NCI-H1930 (cell line): ENCODE measurements at regions not wholly inside any gene's neighbourhood (a gene's known extent, or its start where the extent isn't known, plus 50 kb on each side); places are given as distances from the start of the nearest gene placed in this dataset.
"Not testable (repeated sequence)": the region's sequence is repeated elsewhere in the genome, so short reads cannot be mapped to it uniquely, and the experiment has no call there.

ENCODE experiments used
- DNase-seq, 2 experiments: peaks; one replicate each; lab custom pipeline; 2025; lab: John Stamatoyannopoulos, UW

DNA sequence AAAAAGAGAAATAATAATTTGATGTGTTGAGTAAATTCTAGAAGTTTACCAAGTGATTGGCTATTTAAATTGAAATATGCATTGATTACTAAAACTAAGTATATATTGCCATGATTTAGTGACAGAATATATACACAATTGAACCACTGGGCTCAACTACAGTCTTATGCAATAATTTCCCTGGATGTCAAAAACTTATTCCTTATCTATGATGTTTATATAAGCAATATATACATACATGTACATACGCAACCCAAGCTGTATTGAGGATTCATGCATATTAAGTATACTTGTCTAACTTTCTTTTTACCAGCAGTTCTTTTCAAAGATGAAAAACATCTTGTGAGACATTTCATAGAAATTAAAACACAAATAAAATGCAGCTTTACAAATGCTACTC, 165.8 kb downstream of the ZIC4 start:
- no peak for DNase-seq

DNA sequence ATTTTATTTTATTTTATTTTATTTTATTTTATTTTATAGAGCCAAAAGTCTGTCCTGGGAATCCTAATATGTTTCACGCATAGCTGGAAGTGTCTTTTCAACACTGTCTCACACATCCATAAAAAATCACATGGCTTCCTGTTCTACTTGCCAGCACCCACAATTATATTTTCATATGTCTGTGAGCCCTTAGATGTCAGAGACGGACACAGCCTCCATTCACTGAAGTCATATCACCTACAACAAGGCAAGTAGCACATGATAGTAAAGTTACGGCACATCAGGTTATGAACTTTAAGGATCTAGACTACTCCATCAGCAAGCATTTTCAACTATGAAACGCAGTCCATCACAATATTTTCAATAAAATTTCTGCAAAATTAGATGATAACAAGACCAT, 168.4 kb downstream of the ZIC4 start:
- no peak for DNase-seq

DNA sequence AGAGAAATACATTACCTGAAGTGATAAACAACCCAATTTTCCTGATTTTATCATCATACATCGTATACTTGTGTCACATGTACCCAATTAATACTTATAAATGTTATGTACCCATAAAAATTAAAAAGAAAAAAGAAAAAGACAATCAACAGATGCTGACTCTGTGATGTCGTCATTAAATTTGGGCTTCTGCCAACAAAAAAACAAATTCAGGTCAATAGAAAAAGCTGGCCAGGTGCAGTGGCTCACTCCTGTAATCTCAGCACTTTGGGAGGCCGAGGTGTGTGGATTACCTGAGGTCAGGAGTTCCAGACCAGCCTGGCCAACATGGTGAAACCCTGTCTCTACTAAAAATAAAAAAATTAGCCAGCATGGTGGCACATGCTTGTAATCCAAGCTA, 174.4 kb downstream of the ZIC4 start:
- DNase-seq: not testable (repeated sequence)

DNA sequence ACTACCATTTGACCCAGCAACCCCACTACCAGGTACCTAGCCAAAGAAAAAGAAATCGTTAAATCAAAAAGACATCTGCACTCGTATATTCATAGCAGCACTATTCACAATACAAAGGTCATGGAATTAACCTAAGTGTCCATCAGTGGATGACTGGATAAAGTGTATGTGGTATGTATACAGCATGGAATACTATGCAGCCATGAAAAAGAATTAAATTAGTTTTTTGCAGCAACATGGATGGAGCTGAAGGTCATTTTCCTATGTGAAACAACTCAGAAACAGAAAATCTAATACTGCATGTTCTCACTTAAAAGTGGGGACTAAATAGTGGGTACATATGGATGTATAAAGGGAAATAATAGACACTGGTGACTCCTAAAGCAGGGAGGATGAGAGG, 175.2 kb downstream of the ZIC4 start:
- DNase-seq: no peak

DNA sequence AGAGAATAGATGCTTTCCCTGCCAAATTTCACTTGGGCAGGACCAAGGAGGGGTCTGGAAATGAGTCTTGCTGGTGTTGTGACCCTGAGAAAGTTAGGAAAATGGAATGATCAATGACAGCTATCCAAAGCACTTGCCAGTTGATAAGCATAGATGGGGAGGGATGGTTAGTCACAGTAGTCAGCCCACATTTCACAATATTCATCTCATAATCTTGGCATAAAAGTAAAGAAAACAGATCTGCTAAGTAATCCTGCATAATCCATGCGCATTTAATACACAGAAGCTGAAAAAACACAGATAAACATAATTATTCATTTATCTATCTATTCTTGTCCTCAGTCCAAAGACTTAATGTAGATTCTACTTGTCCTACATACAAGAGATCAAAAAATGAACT, 184.1 kb downstream of the ZIC4 start:
- no peak for DNase-seq

DNA sequence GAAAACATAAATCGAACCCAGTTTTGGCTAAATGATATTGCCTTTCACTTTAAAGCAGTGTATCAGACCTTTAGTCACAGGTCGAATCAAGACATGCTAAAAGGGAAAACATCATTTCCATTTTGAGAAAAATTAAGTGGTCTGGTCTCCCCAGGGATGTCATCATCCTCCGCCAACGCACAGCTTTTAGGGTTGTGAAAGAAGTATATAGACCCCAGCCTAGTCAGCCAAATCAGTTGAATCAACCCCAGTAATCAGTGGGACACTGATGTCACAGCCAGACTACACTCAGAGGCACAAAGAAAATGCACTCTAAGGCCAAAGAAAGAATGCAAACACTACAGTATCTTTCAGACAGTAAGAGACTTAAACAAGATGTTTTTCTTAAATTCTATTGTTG, 187.4 kb downstream of the ZIC4 start:
- no peak for DNase-seq

DNA sequence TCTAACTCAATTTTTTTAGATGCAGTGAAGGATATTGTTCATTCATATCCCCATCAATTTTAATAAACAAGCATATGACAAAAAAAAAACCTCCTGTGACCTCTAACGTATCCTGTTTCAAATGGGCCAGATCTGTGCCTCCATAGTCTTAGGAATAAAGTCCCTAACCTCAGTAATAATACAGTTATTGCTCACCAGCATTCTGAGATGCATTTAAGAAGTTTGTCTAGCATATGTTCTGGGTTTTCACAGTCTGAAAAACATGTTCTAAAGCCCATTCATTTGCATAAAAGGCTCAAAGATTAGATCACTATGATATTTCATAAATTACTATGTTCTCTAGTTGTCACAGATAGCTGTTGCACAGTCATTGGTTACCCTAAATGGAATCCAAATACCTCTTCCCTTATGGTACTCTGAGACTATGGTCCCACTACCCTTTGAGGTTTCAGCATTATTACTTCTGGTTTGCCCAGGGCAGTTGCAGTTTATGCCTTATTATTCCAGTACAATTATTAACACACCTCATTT, 190.1 kb downstream of the ZIC4 start:
- DNase-seq: no peak

DNA sequence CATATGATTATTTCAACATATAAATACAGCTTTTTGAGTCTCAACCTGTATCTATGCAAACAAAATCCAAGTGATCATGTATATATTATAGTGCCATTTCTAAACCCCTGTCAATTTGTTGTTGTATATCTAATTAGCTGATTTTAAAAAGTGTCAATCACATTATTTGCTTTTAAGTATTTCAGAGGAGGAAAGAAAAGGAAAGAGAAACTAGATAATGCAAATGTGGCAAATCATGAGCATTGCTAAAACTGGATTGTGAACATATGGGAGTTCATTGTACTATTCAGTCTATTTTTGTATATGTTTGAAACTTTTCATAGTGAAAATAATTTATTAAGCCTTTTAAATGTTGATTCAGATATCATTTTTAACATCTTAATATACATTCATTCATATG, 190.7 kb downstream of the ZIC4 start:
- no peak for DNase-seq

DNA sequence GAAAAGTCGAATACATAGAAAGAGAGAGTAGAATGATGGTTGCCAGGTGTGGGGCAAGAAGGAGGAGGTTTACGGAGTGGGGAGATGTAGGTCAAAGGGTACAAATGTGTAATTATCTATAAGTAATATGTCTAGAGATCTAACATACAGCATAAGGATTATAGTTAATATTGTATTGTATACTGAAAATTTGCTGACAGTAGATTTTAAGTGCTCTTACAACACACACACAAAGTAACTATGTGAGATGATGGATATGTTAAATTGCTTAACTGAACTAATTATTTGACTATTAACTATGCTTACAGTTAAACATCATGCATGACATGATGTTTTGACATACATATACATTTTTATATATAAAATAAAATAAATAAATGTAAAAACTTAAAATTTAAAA, 192.7 kb downstream of the ZIC4 start:
- no peak for DNase-seq

DNA sequence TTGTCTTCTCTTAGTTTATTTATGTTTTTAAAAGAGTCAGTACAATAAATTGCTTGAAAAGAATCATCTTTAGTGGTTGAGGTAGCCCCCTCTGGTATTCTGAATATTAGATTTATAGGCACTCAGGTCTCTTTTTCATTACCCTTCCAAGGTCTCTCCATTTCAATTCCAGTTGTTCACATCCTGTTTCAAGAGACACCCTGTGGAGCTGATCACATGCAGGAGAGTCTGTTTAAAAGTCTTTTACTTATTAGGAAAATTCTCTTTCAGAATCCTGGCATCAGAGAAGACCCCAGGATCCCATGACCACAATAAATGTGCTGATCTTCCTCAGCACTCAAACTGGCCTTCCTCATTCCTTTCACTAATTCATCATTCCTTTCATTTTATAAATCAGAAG, 195.7 kb downstream of the ZIC4 start:
- DNase-seq: no peak

DNA sequence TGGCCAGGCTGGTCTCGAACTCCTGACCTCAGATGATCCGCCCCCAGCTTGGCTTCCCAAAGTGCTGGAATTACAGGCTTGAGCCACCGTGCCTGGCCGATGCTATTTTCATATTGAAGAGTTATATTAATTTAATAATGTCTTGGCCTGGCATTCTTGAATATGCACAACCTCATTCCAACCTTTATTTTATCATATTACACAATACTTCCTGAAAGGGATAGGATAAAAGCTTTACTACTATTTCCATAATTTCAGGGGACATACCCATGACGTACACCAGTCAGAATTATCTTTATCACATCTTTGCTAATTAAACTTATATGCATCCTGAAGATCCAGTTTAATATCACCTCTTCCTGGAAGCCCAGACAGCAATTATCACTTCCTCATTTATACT, 205.3 kb downstream of the ZIC4 start:
- no peak for DNase-seq

DNA sequence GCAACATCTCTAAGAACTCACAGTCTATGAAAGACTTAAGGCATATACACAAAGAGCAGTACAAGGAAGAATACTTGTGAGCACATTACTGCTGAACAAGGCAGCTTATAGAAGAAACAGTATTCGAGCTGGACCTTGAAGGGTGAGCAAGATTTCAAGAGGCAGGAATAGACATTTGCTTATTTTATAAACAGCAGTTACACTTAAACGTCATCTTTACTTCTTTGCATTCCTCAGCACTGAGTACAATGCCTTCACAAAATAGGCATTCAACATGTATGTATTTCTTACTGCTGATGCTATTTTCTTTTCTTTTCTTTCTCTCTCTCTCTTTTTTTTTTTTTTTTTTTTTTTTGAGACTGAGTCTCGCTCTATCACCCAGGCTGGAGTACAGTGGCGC, 205.8 kb downstream of the ZIC4 start:
- DNase-seq: no peak

DNA sequence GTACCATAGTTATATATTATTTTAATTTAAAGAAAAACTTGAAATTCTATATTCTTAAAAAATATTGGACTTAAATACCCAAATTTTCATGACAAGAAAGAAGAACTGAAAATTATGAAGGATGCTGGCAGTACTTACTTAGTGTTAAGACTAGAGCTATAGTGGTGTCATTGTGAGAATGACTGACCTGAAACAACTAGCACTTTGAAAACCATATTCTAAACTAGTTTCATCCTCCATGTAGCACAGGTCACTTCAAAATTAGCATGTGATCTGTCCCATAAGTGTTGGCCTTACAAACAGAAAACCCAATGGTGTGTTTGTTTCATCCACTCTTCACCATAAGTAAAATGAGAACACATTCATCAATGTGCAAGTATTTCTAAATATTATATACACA, 208.6 kb downstream of the ZIC4 start:
- no peak for DNase-seq

DNA sequence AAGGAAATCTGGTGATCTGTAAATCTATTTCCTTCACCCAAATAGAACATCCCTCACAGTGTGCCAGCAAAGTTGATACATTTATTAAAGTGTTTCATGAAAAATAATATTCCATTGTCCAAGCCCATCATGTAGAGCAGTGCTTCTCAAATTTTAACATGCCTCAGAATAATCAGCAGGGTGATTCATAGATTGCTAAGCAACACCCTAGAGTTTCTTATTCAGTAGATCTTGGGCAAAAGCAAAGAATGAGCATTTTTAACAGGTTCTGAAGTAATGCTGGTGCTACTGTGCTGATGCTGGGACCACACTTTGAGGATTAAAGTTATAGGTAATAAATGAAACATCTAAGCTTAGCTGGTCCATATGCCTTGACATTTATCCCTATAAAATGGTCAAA, 210.5 kb downstream of the ZIC4 start:
- no peak for DNase-seq

DNA sequence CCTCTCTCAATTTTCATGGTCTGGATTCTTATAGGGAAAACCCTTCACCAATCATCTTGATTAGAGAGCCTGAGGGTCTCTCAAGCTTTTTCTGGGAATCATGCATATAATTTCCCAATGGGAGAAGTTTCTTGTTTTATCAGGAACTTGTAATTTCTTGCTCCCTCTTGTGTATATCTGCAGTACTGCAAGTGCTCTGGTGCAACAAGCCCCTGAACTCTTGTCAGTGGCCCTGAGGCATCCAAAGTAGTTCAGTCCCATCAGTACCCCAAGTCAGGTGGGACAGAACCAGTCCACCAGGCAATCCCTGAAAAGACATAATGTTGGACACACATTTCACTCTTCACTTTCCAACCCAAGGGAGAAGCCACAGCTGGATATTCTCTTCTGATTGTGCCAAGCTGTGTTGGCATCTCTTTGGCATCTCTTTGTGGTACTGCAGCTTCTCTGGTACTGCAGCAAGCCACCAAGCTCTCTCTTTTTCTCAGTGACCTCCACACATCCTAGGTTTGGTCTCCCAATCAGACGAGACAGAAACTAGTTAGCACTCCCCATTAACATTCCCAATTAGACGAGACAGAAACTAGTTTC, 214.5 kb downstream of the ZIC4 start:
- peak in 1 of 2 experiments; percentile 5 for DNase-seq

DNA sequence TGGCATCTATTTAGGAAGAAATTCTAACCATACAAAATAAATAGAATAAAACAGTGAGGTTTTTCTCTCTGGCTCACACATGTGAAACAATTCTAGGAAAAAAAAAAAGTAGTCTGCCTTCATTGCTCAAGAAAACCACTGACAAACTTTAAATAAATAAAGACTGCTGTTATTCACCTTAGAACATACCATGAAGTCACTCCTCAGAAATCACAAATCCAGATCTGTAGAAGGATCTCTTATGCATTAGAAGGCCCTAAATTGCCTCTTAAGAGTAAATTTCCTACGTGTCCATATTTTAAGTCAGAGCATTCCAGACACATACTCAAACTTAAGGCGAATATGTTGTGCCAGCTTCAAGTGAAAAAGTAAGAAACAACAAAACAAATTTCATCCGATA, 217.3 kb downstream of the ZIC4 start:
- no peak for DNase-seq

DNA sequence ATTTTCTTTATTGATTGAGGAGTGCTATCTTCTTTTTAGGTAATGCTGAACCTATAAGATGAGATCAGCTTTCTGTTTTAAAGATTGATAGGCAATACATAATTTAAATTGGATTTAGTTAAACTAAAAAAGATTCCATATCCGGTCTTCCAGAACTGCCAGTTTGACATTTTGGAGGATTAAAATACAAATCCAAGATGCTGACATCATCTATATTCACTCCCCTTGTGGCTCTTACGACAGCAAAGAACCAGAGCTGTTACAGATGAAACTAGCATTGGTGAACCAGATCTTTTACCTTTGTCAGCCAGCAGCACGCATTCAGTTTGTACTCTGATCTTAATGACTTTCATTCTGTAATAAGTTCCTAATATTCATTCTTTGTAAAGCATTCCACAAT, 218.7 kb downstream of the ZIC4 start:
- DNase-seq: no peak

DNA sequence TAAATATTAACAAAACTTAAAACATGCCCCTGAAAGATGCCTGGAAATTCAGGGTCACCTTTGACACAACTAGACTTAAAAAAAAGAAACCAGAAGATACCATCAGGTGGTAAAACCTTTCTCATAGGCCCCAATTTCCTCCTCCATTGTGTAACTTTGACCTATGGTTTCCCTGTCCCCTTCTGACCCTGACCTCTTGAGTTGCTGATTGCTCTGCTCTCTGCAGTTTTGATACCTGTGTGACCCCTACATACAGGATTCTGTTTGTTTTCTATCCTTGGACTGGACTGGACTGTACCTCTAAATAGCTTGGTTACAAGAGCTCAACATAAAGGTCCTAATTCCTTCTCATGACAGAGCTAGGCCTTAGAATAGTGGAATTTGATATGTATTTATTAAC, 220.6 kb downstream of the ZIC4 start:
- DNase-seq: no peak

DNA sequence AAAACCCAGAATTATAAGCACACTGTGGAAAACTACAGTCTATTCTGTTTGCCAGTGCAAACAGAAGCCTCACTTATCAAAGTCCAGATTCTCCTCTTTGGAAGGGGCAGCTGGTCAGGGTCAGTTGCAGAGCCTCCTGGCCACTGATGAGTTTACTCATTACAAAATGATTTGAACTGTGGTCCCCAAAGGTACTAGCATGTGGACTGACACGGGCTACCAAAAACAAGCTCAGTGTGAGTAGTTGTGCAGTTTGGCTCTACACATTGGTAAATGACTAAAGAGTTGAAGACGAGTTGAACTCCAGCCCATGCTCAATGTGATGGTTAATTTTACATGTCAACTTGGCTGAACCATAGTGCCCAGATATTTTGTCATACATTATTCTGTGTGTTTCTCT, 221.5 kb downstream of the ZIC4 start:
- DNase-seq: no peak

DNA sequence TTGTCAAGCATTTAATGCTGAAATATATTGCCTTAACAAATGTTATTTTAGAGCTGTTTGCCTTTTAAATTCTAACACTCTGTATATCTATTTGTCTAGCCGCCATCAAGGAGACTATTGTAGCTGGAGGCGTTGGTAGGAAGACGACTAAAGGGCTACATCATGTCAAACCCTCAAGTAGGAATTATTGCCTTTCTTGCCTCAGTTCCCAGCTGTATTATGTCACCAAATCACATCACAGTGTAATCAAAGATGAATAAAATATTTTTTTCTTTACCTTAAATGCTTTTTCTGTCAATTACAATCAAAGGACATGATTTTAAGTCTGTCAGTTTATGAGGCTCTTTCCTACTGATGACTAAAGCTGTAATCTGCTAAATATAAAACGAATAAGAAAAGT, 233.1 kb downstream of the ZIC4 start:
- no peak for DNase-seq

DNA sequence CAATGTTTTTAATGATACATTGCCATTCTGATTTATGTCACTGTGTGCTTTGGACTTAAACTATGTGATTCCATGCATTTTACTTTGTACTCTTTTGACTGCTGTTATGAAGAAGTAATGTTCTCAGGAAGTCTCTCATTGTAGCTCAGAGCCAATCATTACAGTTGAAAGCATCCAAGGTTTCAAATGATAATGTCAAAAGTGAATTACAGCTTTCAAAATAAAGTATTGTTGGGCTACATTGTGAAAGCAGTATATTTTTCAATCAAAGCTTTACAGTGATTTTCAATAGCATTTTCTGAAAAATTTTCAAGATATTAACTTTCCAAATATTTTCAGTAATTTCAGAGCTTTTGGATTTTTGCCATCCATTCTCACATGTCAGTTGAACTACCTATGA, 243.6 kb downstream of the ZIC4 start:
- DNase-seq: no peak

DNA sequence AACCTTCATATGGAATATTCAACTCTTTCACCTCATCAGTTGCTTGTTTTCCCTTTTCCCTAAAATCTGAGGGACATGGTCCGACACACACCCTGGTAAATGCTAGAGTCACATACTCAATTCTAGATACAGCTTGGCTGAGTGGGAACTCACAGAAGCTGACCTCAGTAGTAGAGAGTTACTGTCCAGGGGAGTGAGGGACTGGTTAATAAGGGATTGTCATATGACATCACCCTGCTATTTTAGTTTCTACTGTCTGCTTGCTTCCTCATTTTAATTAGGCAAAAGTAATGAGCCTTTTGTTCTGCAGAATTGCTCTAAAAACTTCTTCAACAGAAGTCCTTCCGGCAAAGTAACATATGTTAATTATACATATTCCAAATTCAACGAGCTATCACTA, 244.5 kb downstream of the ZIC4 start:
- no peak for DNase-seq

DNA sequence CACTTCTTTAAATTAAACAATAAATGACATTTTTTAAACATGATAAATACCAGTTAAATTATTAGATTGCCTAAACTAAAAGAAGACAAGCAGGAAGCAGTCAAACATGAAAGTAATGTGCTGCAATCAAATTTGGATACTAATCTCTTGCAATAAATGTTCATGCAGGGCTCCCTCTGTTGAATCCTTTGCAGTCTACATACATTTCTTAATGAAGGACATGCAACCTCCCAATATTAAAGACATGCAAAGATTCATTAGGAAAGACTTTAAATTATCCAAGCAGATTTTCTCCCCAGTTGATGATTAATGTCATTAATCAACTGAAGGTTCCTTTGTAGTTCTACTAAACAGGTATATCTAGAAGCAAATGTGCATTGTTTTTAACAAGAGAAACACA, 245.4 kb downstream of the ZIC4 start:
- DNase-seq: no peak

DNA sequence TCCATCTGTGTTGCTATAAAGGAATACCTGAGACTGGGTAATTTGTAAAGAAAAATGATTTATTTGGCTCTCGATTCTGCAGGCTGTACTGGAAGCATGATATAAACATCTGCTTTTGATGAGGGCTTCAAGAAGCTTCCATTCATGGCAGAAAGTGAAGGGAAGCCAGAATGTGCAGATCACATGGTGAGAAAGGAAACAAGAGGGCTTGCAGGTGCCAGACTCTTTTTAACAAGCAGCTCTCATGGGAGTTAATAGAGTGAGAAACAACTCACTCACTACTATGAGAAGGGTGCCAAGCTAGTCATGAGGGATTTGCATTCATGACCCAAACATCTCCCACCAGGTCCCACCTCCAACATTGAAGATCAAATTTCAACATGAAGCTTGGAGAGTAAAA, 247.2 kb downstream of the ZIC4 start:
- DNase-seq: no peak

DNA sequence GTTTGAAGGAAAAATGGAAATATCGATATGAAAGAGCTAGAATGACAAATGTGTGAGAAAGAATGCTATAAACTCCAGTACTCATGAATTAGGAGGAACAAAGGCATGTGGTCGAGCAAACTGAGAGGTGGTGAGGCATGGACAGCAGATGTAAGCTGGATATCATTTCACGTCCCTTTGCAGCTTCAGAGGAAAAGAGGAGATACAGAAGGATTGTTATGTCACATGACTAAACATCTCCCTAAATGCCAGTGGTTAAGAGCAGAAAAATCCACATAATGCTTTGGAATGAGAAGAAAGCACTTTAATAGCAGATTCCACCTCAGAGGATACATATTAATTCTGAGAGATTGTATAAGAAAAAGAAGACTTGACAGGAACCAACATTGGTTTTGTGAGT, 248.7 kb downstream of the ZIC4 start:
- DNase-seq: no peak
